Keratinocyte (primary cell): ENCODE measurements at regions not wholly inside any gene's neighbourhood (a gene's known extent, or its start where the extent isn't known, plus 50 kb on each side); places are given as distances from the start of the nearest gene placed in this dataset.

Experiments used
- DNase-seq: peaks from one replicate; pipeline ENCODE4 v3.0.0-alpha.2; 2011; ENCODE audit warnings: low read depth, missing footprints, low spot score
- FAIRE-seq: peaks from 2 replicates; lab custom pipeline; 2011; peaks lifted over from hg19 to GRCh38; lab: Jason Lieb, UNC
- H2AFZ ChIP-seq: 2 replicates; pipeline ENCODE4 v1.6.0; 2012; ENCODE audit warnings: low read length, control low read depth, inconsistent platforms; ENCODE audit not compliant: control insufficient read depth
- H3K27ac ChIP-seq: 2 replicates; pipeline ENCODE4 v1.5.1; 2011; ENCODE audit warnings: low read length; ENCODE audit not compliant: control insufficient read depth, insufficient read depth
- H3K27me3 ChIP-seq: 3 replicates; pipeline ENCODE4 v1.6.0; 2011; ENCODE audit warnings: low read length; ENCODE audit not compliant: control insufficient read depth, insufficient read depth; ENCODE audit errors: extremely low read depth
- H3K36me3 ChIP-seq, 2 experiments: 2 replicates in 1 of 2; 3 replicates in 1 of 2; pipeline ENCODE4 v1.5.1; 2011; ENCODE audit warnings: low read length in 2 of 2, mild to moderate bottlenecking in 1 of 2; ENCODE audit not compliant: control insufficient read depth in 2 of 2, insufficient read depth in 2 of 2; ENCODE audit errors: extremely low read depth in 1 of 2
- H3K4me1 ChIP-seq: 3 replicates; pipeline ENCODE4 v1.5.1; 2011; ENCODE audit warnings: low read length; ENCODE audit not compliant: control insufficient read depth, insufficient read depth; ENCODE audit errors: extremely low read depth
- H3K4me2 ChIP-seq: 3 replicates; pipeline ENCODE4 v1.6.0; 2011; ENCODE audit warnings: low read depth, low read length; ENCODE audit not compliant: control insufficient read depth, insufficient read depth; ENCODE audit errors: extremely low read depth
- H3K4me3 ChIP-seq, 3 experiments: fragments of 200-600 bp in 1 of 3; sonication (generic) in 1 of 3; 2 replicates in 2 of 3; 3 replicates in 1 of 3; pipeline ENCODE4 v1.5.1; 2011 to 2016; ENCODE audit warnings: low read length in 3 of 3, mild to moderate bottlenecking in 3 of 3, control low read depth in 2 of 3, inconsistent platforms in 1 of 3, low read depth in 1 of 3, mixed read lengths in 1 of 3, mixed run types in 1 of 3, moderate library complexity in 1 of 3; ENCODE audit not compliant: control insufficient read depth in 2 of 3, insufficient read depth in 2 of 3; ENCODE audit errors: extremely low read depth in 1 of 3
- H3K79me2 ChIP-seq: 2 replicates; pipeline ENCODE4 v1.6.0; 2012; ENCODE audit warnings: low read length; ENCODE audit not compliant: control insufficient read depth, insufficient read depth
- H3K9ac ChIP-seq: 3 replicates; pipeline ENCODE4 v1.6.0; 2011; ENCODE audit warnings: low read length; ENCODE audit not compliant: control insufficient read depth, insufficient read depth; ENCODE audit errors: extremely low read depth
- H3K9me1 ChIP-seq: 3 replicates; pipeline ENCODE4 v1.6.0; 2011; ENCODE audit warnings: low read length; ENCODE audit not compliant: control insufficient read depth, insufficient read depth; ENCODE audit errors: extremely low read depth
- H3K9me3 ChIP-seq: 2 replicates; pipeline ENCODE4 v1.5.1; 2012; ENCODE audit warnings: low read depth, low read length; ENCODE audit not compliant: control insufficient read depth
- H4K20me1 ChIP-seq: 3 replicates; pipeline ENCODE4 v1.6.0; 2011; ENCODE audit warnings: low read length; ENCODE audit not compliant: control insufficient read depth, insufficient read depth; ENCODE audit errors: extremely low read depth
- EZH2 ChIP-seq: IDR thresholded peaks from one replicate; pipeline ENCODE4 v1.6.1; 2012; ENCODE audit warnings: inconsistent platforms, mild to moderate bottlenecking, low read length, moderate library complexity
- dilution Hi-C: fragments of 300-500 bp; cut with MboI; formaldehyde crosslinking; loops from one replicate; pipeline ENCODE4 v1.7.0; 2020; ENCODE audit warnings: low sequenced_read_pairs; ENCODE audit not compliant: extremely low pct_ligation_motif_present
- TF ChIP-seq, protein P1 (sequence below), 3 experiments: IDR thresholded peaks in 1 of 3; conservative IDR thresholded peaks in 1 of 3; optimal IDR thresholded peaks in 1 of 3; 2 replicates in 2 of 3; 3 replicates in 1 of 3; pipeline versions ENCODE3 to v1.5.1; 2011; ENCODE audit warnings: low read length in 3 of 3, mild to moderate bottlenecking in 3 of 3, moderate library complexity in 2 of 3, control low read depth in 1 of 3, inconsistent platforms in 1 of 3; ENCODE audit not compliant: insufficient read depth in 2 of 3; ENCODE audit errors: extremely low read depth in 1 of 3

DNA sequence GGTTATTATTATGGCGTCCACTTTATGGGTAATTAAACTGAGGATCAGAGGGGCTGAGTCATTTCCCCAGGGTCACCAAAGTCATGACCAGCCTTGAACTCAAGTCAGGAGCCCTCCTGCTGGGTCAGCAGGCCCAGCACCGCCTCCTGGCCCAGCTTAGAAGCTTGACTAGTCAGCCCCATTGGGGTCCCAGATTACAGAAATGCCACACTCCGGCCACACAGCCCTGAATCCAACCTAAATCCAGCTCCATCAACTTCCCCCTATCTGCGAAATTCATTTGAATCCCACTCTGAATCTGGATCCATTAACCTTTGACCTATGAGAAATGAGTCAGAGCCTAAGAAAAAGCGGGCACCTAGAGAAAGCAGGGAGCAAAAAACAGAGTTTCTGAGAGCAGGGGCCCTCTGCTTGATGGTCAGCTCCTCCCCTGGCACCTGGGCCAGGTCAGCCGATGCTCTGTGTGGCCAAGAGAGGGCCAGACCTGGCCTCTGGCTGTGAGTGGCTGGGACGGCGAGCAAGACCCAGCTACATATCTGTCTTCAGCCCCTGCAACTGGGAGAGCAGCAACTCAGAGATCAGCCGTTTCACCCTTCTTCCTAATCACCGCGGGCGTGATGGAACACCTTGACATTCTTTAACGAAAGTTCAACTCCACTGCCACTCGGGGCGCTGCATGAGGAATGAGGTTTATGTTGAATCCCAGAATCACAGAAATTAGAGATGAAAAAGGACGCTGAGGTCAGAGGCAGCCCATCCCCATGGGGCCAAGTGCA is 196.1 kb downstream of the TRIM29 start:
- H3K9me1 ChIP-seq: no peaks in the 10 kb centered on the region
- FAIRE-seq: no peak
- H3K9me3 ChIP-seq: no peaks in the 10 kb centered on the region
- H3K36me3 ChIP-seq: no peaks in the 10 kb centered on the region
- H3K27me3 ChIP-seq: peaks cover 8% of the 10 kb centered on the region
- no peak overlapping the region for H3K4me2 ChIP-seq
- H2AFZ ChIP-seq: no peak overlapping the region
- H3K4me1 ChIP-seq: no peaks in the 10 kb centered on the region
- no peak overlapping the region for H3K9ac ChIP-seq
- H3K4me3 ChIP-seq: no peak overlapping the region
- H4K20me1 ChIP-seq: no peaks in the 10 kb centered on the region
- DNase-seq: no peak
- no peaks in the 10 kb centered on the region for H3K79me2 ChIP-seq
- H3K27ac ChIP-seq: no peak overlapping the region
- no peak for TF ChIP-seq EZH2
- TF ChIP-seq, protein P1, sequence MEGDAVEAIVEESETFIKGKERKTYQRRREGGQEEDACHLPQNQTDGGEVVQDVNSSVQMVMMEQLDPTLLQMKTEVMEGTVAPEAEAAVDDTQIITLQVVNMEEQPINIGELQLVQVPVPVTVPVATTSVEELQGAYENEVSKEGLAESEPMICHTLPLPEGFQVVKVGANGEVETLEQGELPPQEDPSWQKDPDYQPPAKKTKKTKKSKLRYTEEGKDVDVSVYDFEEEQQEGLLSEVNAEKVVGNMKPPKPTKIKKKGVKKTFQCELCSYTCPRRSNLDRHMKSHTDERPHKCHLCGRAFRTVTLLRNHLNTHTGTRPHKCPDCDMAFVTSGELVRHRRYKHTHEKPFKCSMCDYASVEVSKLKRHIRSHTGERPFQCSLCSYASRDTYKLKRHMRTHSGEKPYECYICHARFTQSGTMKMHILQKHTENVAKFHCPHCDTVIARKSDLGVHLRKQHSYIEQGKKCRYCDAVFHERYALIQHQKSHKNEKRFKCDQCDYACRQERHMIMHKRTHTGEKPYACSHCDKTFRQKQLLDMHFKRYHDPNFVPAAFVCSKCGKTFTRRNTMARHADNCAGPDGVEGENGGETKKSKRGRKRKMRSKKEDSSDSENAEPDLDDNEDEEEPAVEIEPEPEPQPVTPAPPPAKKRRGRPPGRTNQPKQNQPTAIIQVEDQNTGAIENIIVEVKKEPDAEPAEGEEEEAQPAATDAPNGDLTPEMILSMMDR (optimal IDR thresholded peaks at IDR 0.05 in 1 of 3, IDR thresholded peaks at IDR 0.05 in 1 of 3, conservative IDR thresholded peaks at IDR 0.05 in 1 of 3; ENCODE audit: extremely low read depth in 1 of 3, insufficient read depth in 2 of 3, low read length in 3 of 3): no peak
- dilution Hi-C loops: no loop called here

GRCh38 chr11:119941171-119941570 is 196.7 kb downstream of the TRIM29 start:
- Histone ChIP-seq H4K20me1 (no peaks in the 10 kb centered on the region), H3K9me3 (no peaks in the 10 kb centered on the region), H3K27ac (no peak overlapping the region), H3K27me3 (peaks cover 8% of the 10 kb centered on the region), H3K9ac (no peak overlapping the region), H3K4me1 (no peaks in the 10 kb centered on the region), H3K36me3 (no peaks in the 10 kb centered on the region), H3K4me2 (no peak overlapping the region), H3K4me3 (no peak overlapping the region), H3K9me1 (no peaks in the 10 kb centered on the region), H3K79me2 (no peaks in the 10 kb centered on the region), H2AFZ (no peak overlapping the region)
- no peak for DNase-seq
- TF ChIP-seq EZH2: no peak
- TF ChIP-seq, protein P1 (optimal IDR thresholded peaks at IDR 0.05 in 1 of 3, IDR thresholded peaks at IDR 0.05 in 1 of 3, conservative IDR thresholded peaks at IDR 0.05 in 1 of 3; ENCODE audit: extremely low read depth in 1 of 3, insufficient read depth in 2 of 3, low read length in 3 of 3): no peak
- dilution Hi-C loops: no loop called here
- FAIRE-seq: no peak
